PC-3 (cell line): ENCODE measurements at regions not wholly inside any gene's neighbourhood (a gene's known extent, or its start where the extent isn't known, plus 50 kb on each side); places are given as distances from the start of the nearest gene placed in this dataset.

Source experiments
- ATAC-seq: fragments of 200-7000 bp; cut with Tn5 transposase; 2 replicates; pipeline ENCODE4 v1.9.1; 2020; ENCODE audit warnings: mild to moderate bottlenecking, moderate library complexity
- BruUV-seq: library from RNA; stranded (reverse); fragments of 400-500 nt; replicated peaks from 2 replicates; lab custom pipeline; 2021; lab: Mats Ljungman, UMichigan
- CTCF ChIA-PET: fragments of 300-600 bp; sonication (Branson Sonifier 250); formaldehyde crosslinking; loops from one replicate; lab custom pipeline; 2022; ENCODE audit warnings: antibody characterized with exemption; lab: Charles Lee
- POLR2A ChIA-PET: fragments of 300-600 bp; sonication (Branson Sonifier 250); formaldehyde crosslinking; loops from one replicate; lab custom pipeline; 2022; ENCODE audit warnings: antibody characterized with exemption; ENCODE audit not compliant: unreplicated experiment; lab: Charles Lee
- DNase-seq: peaks from one replicate; pipeline ENCODE4 v3.0.0-alpha.2; 2015
- H2AFZ ChIP-seq: fragments of 300-600 bp; sonication (generic); 2 replicates; pipeline ENCODE4 v1.6.0; 2016; ENCODE audit warnings: antibody characterized with exemption, low read length
- H3F3A ChIP-seq: fragments of 300-600 bp; sonication (generic); one replicate; pipeline ENCODE4 v1.6.0; 2017; ENCODE audit warnings: antibody characterized with exemption, low read length, control low read depth, mild to moderate bottlenecking; ENCODE audit not compliant: unreplicated experiment
- H3K27ac ChIP-seq: fragments of 300-600 bp; sonication (generic); 2 replicates; pipeline ENCODE4 v1.5.1; 2016; ENCODE audit warnings: mild to moderate bottlenecking, low read length
- H3K27me3 ChIP-seq: fragments of 300-600 bp; sonication (generic); 2 replicates; pipeline ENCODE4 v1.6.1; 2016; ENCODE audit warnings: low read length, mixed read lengths
- H3K36me3 ChIP-seq: fragments of 300-600 bp; sonication (generic); 2 replicates; pipeline ENCODE4 v1.6.1; 2016; ENCODE audit warnings: low read depth, mixed run types, low read length, mixed read lengths
- H3K4me1 ChIP-seq: fragments of 300-600 bp; sonication (generic); 2 replicates; pipeline ENCODE4 v1.5.1; 2016; ENCODE audit warnings: low read length; ENCODE audit not compliant: insufficient read depth
- H3K4me2 ChIP-seq: fragments of 300-600 bp; sonication (generic); 2 replicates; pipeline ENCODE4 v1.6.0; 2016; ENCODE audit warnings: low read length
- H3K4me3 ChIP-seq: fragments of 300-600 bp; sonication (generic); 2 replicates; pipeline ENCODE4 v1.5.1; 2016; ENCODE audit warnings: mild to moderate bottlenecking, low read length, mixed read lengths
- H3K79me2 ChIP-seq: fragments of 300-600 bp; sonication (generic); 2 replicates; pipeline ENCODE4 v1.6.1; 2017; ENCODE audit warnings: low read length, mixed read lengths
- H3K9ac ChIP-seq: fragments of 300-600 bp; sonication (generic); 2 replicates; pipeline ENCODE4 v1.6.0; 2016; ENCODE audit warnings: mild to moderate bottlenecking, low read length
- H3K9me2 ChIP-seq: fragments of 300-600 bp; sonication (generic); replicated peaks from 2 replicates; pipeline ENCODE4 v1.6.1; 2016; ENCODE audit warnings: mixed run types, low read length, mixed read lengths
- H3K9me3 ChIP-seq: fragments of 300-600 bp; sonication (generic); 2 replicates; pipeline ENCODE4 v1.6.1; 2016; ENCODE audit warnings: low read length, mixed read lengths
- H4K20me1 ChIP-seq: fragments of 300-600 bp; sonication (generic); 2 replicates; pipeline ENCODE4 v1.6.1; 2016; ENCODE audit warnings: low read length, mixed read lengths
- EZH2 ChIP-seq: fragments of 300-600 bp; sonication (generic); IDR thresholded peaks from one replicate; pipeline ENCODE4 v1.6.1; 2017; ENCODE audit warnings: antibody characterized with exemption, mild to moderate bottlenecking, low read length; ENCODE audit not compliant: unreplicated experiment
- EZH2phosphoT487 ChIP-seq: fragments of 300-600 bp; sonication (generic); IDR thresholded peaks from 2 replicates; pipeline ENCODE4 v1.6.1; 2018; ENCODE audit warnings: mild to moderate bottlenecking, antibody characterized with exemption, low read length, borderline replicate concordance
- intact Hi-C: fragments of 100-400 bp; cut with micrococcal nuclease; formaldehyde crosslinking; loops from 2 replicates; pipeline ENCODE4 v1.9.0; 2023
- TF ChIP-seq, protein P1 (sequence below): fragments of 300-600 bp; sonication (generic); conservative IDR thresholded peaks from 2 replicates; pipeline ENCODE4 v1.5.1; 2017; ENCODE audit warnings: antibody characterized with exemption, low read depth, mild to moderate bottlenecking, low read length

DNA sequence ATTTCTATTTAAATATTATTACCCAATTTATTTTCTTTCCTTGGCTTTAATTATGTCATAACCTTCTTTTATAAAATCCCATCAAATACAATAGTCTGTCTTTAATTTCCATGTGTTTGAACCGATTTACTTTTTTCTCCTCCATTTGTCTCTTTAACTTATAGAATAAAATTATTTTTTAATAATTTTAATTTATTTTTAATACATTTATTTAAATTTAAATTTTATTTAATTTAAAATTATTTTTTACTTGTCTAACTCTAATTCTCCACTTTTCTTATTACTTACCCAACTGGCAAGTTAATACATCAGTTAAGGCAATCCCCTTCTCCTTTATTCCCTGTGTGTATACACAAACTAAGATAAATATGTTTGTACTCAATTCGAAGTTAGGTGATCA lies 817.6 kb upstream of the NR2F2 start:
- ChIA-PET CTCF (no interaction called here), POLR2A (no interaction called here)
- no peak overlapping the region for H3K4me2 ChIP-seq
- no peak overlapping the region for H3K4me3 ChIP-seq
- no peaks in the 10 kb centered on the region for H3K36me3 ChIP-seq
- BruUV-seq: no TSS peak
- DNase-seq (no peak), ATAC-seq (no peak)
- intact Hi-C loops: no loop called here
- no peaks in the 10 kb centered on the region for H3K79me2 ChIP-seq
- no peaks in the 10 kb centered on the region for H3F3A ChIP-seq
- no peak overlapping the region for H3K9ac ChIP-seq
- H2AFZ ChIP-seq: no peak overlapping the region
- no peaks in the 10 kb centered on the region for H3K4me1 ChIP-seq
- H3K27ac ChIP-seq: no peak overlapping the region
- no peak for TF ChIP-seq EZH2
- TF ChIP-seq, protein P1, sequence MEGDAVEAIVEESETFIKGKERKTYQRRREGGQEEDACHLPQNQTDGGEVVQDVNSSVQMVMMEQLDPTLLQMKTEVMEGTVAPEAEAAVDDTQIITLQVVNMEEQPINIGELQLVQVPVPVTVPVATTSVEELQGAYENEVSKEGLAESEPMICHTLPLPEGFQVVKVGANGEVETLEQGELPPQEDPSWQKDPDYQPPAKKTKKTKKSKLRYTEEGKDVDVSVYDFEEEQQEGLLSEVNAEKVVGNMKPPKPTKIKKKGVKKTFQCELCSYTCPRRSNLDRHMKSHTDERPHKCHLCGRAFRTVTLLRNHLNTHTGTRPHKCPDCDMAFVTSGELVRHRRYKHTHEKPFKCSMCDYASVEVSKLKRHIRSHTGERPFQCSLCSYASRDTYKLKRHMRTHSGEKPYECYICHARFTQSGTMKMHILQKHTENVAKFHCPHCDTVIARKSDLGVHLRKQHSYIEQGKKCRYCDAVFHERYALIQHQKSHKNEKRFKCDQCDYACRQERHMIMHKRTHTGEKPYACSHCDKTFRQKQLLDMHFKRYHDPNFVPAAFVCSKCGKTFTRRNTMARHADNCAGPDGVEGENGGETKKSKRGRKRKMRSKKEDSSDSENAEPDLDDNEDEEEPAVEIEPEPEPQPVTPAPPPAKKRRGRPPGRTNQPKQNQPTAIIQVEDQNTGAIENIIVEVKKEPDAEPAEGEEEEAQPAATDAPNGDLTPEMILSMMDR: no peak
- TF ChIP-seq EZH2phosphoT487: no peak
- no peaks in the 10 kb centered on the region for H3K27me3 ChIP-seq
- H4K20me1 ChIP-seq: no peaks in the 10 kb centered on the region
- H3K9me2 ChIP-seq: no peaks in the 10 kb centered on the region
- no peaks in the 10 kb centered on the region for H3K9me3 ChIP-seq

DNA sequence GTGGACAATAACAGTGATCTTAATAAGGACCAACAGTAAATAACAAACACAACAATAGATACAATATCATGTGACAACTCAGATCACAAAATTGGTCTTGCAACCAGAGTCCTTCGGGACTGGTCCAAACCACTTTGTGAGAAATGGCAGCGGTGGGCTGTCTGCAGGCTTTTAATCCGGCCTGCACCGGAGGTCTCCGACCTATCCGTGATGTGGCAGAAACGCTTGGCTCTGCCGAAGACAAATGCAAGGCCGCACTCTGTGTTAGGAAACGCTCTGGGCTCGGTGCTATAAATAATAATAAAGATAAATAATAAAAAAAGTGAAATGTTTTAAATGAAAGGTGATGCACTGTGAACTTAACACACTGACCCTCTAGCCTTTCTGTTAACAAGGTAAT lies 810.6 kb upstream of the NR2F2 start:
- Histone ChIP-seq H3K4me3 (no peak overlapping the region), H3K27ac (no peak overlapping the region), H3F3A (no peaks in the 10 kb centered on the region), H4K20me1 (no peaks in the 10 kb centered on the region), H3K9me2 (no peaks in the 10 kb centered on the region), H3K36me3 (no peaks in the 10 kb centered on the region), H3K9ac (no peak overlapping the region), H3K79me2 (no peaks in the 10 kb centered on the region), H2AFZ (no peak overlapping the region), H3K9me3 (no peaks in the 10 kb centered on the region), H3K27me3 (no peaks in the 10 kb centered on the region), H3K4me2 (no peak overlapping the region), H3K4me1 (no peaks in the 10 kb centered on the region)
- intact Hi-C loops: no loop called here
- no TSS peak for BruUV-seq
- TF ChIP-seq, protein P1: no peak
- no peak for TF ChIP-seq EZH2phosphoT487
- TF ChIP-seq EZH2: no peak
- ChIA-PET POLR2A (no interaction called here), CTCF (no interaction called here)
- DNase-seq (no peak), ATAC-seq (no peak)

DNA sequence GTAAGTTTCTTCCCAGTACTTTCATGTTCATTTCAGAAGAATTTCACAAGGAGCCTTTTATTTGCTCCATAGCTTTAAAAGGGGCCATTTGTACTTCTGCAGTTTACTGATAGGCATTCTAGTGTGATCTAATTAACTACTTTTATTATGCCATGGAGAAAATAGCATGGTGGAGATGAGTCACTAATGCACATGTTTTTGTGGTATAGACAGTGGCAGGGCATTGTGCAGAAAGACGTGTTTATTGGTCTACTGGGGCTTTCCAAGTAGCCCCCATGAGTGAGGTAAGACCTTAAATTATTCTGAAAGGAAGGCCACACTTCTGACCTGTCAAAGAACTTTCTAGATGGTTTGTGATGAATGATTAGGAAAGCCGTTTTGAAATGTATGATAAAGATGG lies 810.0 kb upstream of the NR2F2 start:
- Histone ChIP-seq H3K36me3 (no peaks in the 10 kb centered on the region), H3K4me3 (no peak overlapping the region), H3K27ac (no peak overlapping the region), H3K4me1 (no peaks in the 10 kb centered on the region), H3K79me2 (no peaks in the 10 kb centered on the region), H3K27me3 (no peaks in the 10 kb centered on the region), H3K4me2 (no peak overlapping the region), H4K20me1 (no peaks in the 10 kb centered on the region), H3K9me2 (no peaks in the 10 kb centered on the region), H3F3A (no peaks in the 10 kb centered on the region), H2AFZ (no peak overlapping the region), H3K9ac (no peak overlapping the region), H3K9me3 (no peaks in the 10 kb centered on the region)
- TF ChIP-seq EZH2phosphoT487: no peak
- TF ChIP-seq, protein P1: no peak
- no peak for TF ChIP-seq EZH2
- DNase-seq: no peak
- no TSS peak for BruUV-seq
- POLR2A ChIA-PET: no interaction called here
- CTCF ChIA-PET: no interaction called here
- intact Hi-C loops: no loop called here
- no peak for ATAC-seq
